ENCODE measurements at regions not wholly inside any gene's neighbourhood (a gene's known extent, or its start where the extent isn't known, plus 50 kb on each side); places are given as distances from the start of the nearest gene placed in this dataset.
"Not testable (repeated sequence)": the region's sequence is repeated elsewhere in the genome, so short reads cannot be mapped to it uniquely, and the experiment has no call there.

- DNase-seq: not testable (repeated sequence)
Observed at GRCh38 chr7:138221388-138221787, 145.1 kb downstream of the AKR1D1 start.

GRCh38 chr7:138223402-138223879, 147.2 kb downstream of the AKR1D1 start:
- no peak for DNase-seq

DNA sequence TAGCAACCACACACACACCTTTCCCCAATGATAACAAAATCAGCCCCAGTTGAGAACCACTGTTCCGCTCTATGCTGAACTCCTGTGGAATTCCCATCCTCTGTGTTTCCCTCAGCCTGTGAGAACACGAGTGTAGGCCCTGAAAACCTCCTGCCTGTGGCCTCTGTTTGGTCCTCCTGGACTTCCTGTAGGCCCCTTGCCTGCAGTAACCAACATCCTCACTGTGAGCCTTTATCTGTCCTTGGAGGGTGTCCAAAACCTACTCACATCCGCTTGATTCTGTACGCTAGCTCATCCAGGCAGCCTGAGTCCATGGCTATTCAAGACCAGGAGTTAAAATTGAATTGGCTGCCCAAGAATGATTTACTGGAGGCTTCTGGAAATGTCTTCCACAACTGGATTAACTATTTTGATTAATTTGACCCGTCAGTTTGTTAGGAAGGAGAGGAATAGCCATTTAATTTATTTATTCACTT, 149.8 kb downstream of the AKR1D1 start:
- peak; percentile 68 for DNase-seq

- no peak for DNase-seq
Observed at GRCh38 chr7:138226745-138227279, 150.6 kb downstream of the AKR1D1 start.

DNA sequence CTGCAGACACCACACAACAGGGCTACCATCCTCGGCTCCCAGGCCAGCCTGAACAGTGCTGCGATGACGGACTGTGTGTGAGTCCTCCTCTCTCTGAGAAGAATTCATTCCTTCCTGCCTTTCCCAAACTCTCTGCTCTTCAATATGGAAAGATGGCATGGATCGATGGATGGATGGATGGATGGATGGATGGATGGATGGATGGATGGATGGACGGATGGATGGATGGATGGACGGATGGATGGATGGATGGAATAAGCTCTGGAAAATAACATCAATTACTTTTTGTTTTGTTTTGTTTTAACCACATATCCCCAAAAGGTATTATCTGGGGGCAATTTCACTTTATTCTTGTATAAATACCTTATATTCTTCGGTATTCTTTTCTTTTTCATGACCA, 151.9 kb downstream of the AKR1D1 start:
- no peak for DNase-seq

- DNase-seq: no peak
Observed at GRCh38 chr7:138228769-138229168, 152.5 kb downstream of the AKR1D1 start.

DNA sequence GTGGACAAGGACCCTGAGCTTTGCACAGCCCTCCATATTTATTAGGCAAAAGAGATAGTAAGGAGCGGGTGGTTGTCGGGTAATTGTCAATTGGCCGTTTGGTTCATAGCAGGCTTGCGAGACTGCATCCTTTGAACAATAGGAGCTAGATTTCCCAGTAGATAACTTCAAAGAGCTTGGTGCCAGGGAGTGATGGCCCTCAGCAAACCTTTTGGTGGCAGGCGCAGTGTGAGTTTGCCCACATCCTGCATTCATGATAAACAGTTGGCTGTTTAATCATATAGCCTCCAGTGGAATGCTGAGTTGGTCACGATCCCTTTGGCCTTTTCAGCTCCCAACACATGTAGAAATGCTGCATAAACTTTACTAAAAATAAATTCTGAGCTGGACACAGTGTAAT, 156.9 kb downstream of the AKR1D1 start:
- no peak for DNase-seq

DNA sequence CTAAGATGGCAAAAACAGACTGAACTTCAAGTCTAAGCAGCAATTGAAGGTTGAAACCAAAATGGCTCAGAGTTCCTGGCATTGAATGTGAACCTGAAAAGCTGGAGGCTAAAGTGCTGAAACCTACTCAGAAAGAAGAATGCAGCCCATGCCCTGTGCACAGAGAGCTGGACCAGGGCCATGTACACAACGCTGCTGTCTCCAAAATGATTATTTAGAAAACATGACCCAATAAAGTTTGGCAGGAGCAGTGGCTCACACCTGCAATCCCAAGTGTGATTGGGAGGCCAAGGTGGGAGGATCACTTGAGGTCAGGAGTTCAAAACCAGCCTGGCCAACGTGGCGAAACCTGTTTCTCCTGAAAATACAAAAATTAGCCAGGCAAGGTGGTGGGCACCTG, 158.9 kb downstream of the AKR1D1 start:
- DNase-seq: peak; percentile 24

DNA sequence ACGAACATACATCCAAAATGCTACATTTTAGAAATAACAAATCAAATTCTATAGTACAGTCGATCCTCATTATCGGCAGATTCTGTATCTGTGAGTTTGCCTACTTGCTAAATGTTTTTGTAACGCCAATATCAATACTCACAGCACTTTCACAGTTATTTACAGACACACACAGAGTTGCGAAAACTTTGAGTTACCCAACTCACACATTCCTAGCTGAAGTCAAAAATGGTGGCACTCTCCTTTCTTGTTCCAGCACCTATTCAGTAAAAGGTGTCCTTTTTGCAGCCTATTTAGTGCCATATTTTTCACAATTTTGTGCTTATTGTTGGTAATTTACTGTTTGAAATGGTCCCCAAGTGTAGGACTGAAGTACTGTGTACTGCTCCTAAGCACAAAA, 161.7 kb downstream of the AKR1D1 start:
- no peak for DNase-seq

- peak; percentile 65 for DNase-seq
Observed at GRCh38 chr7:138238734-138239659, 162.7 kb downstream of the AKR1D1 start.

DNA sequence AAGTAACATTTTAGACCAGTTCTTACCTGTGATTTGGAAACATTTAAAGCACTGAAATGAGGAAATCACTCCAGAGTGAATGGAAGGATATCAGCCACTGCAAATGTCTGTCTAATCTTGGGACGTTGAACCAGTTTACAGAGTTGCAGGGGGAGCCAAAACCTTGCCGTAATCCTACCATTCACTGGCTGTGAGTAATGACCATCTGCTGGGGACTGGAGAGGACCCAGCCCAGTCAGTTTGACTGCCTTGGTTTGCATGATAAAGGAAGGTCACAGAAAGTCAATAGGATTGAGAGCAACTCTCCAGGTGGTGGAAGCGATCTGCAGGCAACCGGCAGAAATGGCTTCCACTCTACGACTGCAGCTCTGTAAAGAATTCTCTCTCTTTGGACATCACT, 167.2 kb downstream of the AKR1D1 start:
- no peak for DNase-seq

GRCh38 chr7:138243836-138244235, 167.6 kb downstream of the AKR1D1 start:
- DNase-seq: no peak

- DNase-seq: no peak
Observed at GRCh38 chr7:138244606-138245005, 168.3 kb downstream of the AKR1D1 start.

- no peak for DNase-seq
Observed at GRCh38 chr7:138245216-138245615, 169.0 kb downstream of the AKR1D1 start.

GRCh38 chr7:138245682-138246081, 169.4 kb downstream of the AKR1D1 start:
- peak; percentile 42 for DNase-seq

GRCh38 chr7:138246428-138246827, 170.2 kb downstream of the AKR1D1 start:
- DNase-seq: no peak

GRCh38 chr7:138247081-138247480, 170.8 kb downstream of the AKR1D1 start:
- no peak for DNase-seq

GRCh38 chr7:138247568-138248333, 171.5 kb downstream of the AKR1D1 start:
- DNase-seq: peak; percentile 84

DNA sequence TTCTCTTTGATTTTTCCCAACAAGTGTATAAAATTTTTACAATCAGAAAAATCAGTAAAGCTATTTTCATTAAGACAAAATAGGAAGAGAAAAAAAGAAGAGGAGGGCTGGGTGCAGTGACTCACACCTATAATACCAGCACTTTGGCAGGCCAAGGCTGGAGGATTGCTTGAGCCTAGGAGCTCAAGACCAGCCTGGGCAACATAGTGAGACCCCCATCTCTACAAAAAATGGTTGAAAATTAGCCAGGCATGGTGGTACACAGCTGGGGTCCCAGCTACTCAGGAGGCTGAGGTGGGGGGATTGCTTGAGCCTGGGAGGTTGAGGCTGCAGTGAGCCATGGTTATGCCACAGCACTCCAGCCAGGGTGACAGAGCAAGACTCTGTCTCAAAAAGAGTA, 172.3 kb downstream of the AKR1D1 start:
- DNase-seq: peak; percentile 39

GRCh38 chr7:138249975-138250374, 173.7 kb downstream of the AKR1D1 start:
- no peak for DNase-seq

GRCh38 chr7:138252666-138253065, 176.4 kb downstream of the AKR1D1 start:
- DNase-seq: peak; percentile 80

- no peak for DNase-seq
Observed at GRCh38 chr7:138254444-138254843, 178.2 kb downstream of the AKR1D1 start.

DNA sequence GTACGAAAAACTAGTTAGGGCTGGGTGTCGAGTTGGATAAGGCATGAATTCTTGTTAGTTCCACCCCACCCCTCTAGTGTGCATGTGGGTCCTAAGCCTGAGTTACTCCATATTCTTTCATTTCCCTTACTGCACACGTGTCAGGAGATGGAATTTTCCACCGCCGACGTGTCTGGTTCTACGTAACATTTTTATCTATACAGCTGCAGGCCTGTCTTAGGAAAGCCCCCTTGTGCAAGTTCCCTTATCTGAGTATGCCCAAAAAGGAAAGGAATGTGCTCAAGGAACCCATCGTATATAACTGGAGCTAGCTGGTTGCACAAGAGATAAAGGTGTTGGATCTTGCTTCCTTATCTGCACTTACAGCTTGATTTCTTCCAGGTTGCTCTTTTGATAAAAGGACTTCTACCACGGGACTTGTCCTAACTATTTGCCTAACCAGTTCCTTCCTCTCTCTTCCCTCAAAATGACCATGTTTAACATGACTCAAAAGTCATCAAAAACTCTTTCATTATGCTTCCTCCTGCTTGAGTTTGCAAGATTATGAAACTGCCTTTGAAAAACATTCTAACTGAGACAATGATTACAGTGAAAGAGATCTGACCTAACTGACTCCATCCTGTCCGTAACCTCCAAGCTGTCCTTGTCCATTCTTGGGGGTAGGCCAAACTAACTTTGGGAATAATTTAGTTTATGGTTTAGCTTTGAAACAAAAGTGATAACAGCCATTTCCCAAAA, 181.4 kb downstream of the AKR1D1 start:
- peak; percentile 98 for DNase-seq
